ENCODE measurements at regions not wholly inside any gene's neighbourhood (a gene's known extent, or its start where the extent isn't known, plus 50 kb on each side); places are given as distances from the start of the nearest gene placed in this dataset.

DNA sequence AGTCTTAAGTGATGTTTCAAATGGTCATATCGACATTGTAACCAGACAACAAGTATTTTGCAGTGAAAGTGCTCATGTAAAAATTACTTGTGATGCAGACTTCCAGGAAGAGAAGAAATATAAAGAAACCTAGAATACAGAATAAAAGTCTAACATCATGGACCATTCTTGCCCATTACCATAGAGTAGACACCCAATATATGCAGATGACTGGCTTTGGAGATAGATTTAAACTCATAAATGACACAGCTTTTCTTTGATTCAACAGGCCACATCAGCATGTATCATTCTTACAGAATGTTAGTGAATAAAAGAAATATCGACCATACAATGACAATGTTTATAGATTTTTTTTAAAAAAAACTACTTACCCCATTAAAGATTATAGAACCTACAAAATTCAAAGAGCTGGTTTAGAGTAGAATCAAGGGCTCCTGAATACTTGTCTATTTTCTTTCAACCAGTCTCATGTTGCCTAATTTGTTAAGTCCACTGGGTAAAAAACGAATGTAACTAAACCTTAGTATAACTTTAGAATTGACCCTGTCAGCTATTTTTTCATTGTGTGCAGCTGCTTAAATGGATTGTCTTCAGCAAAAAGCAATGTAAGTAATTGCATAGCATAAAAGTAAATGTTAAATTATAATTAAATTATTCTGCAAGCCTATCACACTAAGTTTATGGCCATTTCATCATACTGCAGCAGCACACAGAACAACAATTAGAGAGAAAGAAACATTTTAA lies 268.7 kb upstream of the AGTR1 start:
- TF ChIP-seq CTCF (optimal IDR thresholded peaks at IDR 0.05 in 1 of 3, IDR thresholded peaks at IDR 0.05 in 1 of 3, conservative IDR thresholded peaks at IDR 0.05 in 1 of 3; ENCODE audit: extremely low read depth in 1 of 3, insufficient read depth in 2 of 3, low read length in 3 of 3), result no peak
- no peak for TF ChIP-seq EZH2 (IDR thresholded peaks at IDR 0.05; ENCODE audit: low read length)

All from keratinocyte (primary cell).